Astrocyte (in vitro differentiated cells and primary cell): ENCODE measurements at regions not wholly inside any gene's neighbourhood (a gene's known extent, or its start where the extent isn't known, plus 50 kb on each side); places are given as distances from the start of the nearest gene placed in this dataset.

ENCODE experiments used
- DNase-seq: peaks from one replicate; pipeline ENCODE4 v3.0.0-alpha.2; 2010; ENCODE audit warnings: low read depth
- FAIRE-seq: peaks from 2 replicates; lab custom pipeline; 2011; peaks lifted over from hg19 to GRCh38; lab: Jason Lieb, UNC
- H2AFZ ChIP-seq: 2 replicates; pipeline ENCODE4 v1.6.0; 2012; ENCODE audit warnings: low read depth, low read length, inconsistent platforms
- H3K27ac ChIP-seq: 2 replicates; pipeline ENCODE4 v1.5.1; 2011; ENCODE audit warnings: low read depth, low read length, inconsistent platforms
- H3K27me3 ChIP-seq: 2 replicates; pipeline ENCODE4 v1.6.0; 2011; ENCODE audit warnings: low read length, inconsistent platforms; ENCODE audit not compliant: insufficient read depth
- H3K36me3 ChIP-seq: 2 replicates; pipeline ENCODE4 v1.5.1; 2011; ENCODE audit warnings: low read length, inconsistent platforms; ENCODE audit not compliant: insufficient read depth
- H3K4me1 ChIP-seq: 2 replicates; pipeline ENCODE4 v1.5.1; 2011; ENCODE audit warnings: low read length, inconsistent platforms; ENCODE audit not compliant: insufficient read depth
- H3K4me2 ChIP-seq: 2 replicates; pipeline ENCODE4 v1.6.0; 2012; ENCODE audit warnings: low read length, inconsistent platforms
- H3K4me3 ChIP-seq: 2 replicates; pipeline ENCODE4 v1.5.1; 2011; ENCODE audit warnings: low read depth, mild to moderate bottlenecking, low read length, inconsistent platforms; ENCODE audit not compliant: insufficient read depth
- H3K79me2 ChIP-seq: 2 replicates; pipeline ENCODE4 v1.6.0; 2012; ENCODE audit warnings: mild to moderate bottlenecking, low read length, inconsistent platforms; ENCODE audit not compliant: insufficient read depth
- H3K9ac ChIP-seq: 2 replicates; pipeline ENCODE4 v1.6.0; 2012; ENCODE audit warnings: mild to moderate bottlenecking, low read length, inconsistent platforms
- H3K9me3 ChIP-seq: 2 replicates; pipeline ENCODE4 v1.5.1; 2012; ENCODE audit warnings: low read depth, mild to moderate bottlenecking, low read length, inconsistent platforms; ENCODE audit not compliant: insufficient read depth
- H4K20me1 ChIP-seq: 2 replicates; pipeline ENCODE4 v1.6.0; 2012; ENCODE audit warnings: low read length, inconsistent platforms; ENCODE audit not compliant: insufficient read depth
- H3K27ac Mint-ChIP-seq: one replicate; pipeline ENCODE4 v1.8.0; 2021; ENCODE audit warnings: mild to moderate bottlenecking, mixed read lengths; ENCODE audit not compliant: unreplicated experiment
- H3K27me3 Mint-ChIP-seq: one replicate; pipeline ENCODE4 v1.8.0; 2021; ENCODE audit warnings: low read depth, mixed read lengths; ENCODE audit not compliant: unreplicated experiment
- H3K36me3 Mint-ChIP-seq: one replicate; pipeline ENCODE4 v1.8.0; 2021; ENCODE audit warnings: low read depth, mixed read lengths; ENCODE audit not compliant: unreplicated experiment
- H3K4me1 Mint-ChIP-seq: one replicate; pipeline ENCODE4 v1.8.0; 2021; ENCODE audit warnings: low read depth, mixed read lengths; ENCODE audit not compliant: unreplicated experiment
- H3K4me3 Mint-ChIP-seq: one replicate; pipeline ENCODE4 v1.8.0; 2021; ENCODE audit warnings: mild to moderate bottlenecking, moderate library complexity, mixed read lengths; ENCODE audit not compliant: unreplicated experiment
- H3K9me3 Mint-ChIP-seq: one replicate; pipeline ENCODE4 v1.8.0; 2021; ENCODE audit warnings: mild to moderate bottlenecking, mixed read lengths; ENCODE audit not compliant: unreplicated experiment
- CTCF ChIP-seq: IDR thresholded peaks from 2 replicates; pipeline ENCODE4 v1.5.1; 2011; ENCODE audit warnings: low read depth, mild to moderate bottlenecking, inconsistent platforms, low read length, moderate library complexity; ENCODE audit not compliant: insufficient read depth
- EZH2 ChIP-seq: IDR thresholded peaks from 2 replicates; pipeline ENCODE4 v1.6.1; 2012; ENCODE audit warnings: mild to moderate bottlenecking, low read length, inconsistent platforms; ENCODE audit not compliant: insufficient read depth

DNA sequence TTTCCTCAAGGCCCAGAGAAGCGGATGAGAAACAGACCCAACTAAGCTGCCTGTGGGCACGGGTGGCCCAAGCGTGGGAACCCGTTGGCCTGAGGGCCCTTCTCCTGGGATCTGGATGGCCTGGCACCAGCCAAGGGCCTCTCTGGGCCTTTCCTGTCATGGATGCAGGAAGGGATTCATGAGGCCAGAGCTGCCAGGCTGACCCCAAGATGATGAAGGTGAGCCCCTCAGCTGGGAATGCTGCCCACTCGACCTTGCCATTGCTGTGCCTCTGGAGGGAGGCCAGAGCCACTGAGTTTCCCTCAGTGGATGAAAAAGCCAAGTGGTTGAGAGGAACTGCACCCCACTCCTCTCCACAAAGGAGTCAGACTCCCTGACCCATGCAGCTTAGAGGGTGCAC lies 171.2 kb downstream of the VEGFA start:
- H3K36me3 ChIP-seq = no peaks in the 10 kb centered on the region
- H4K20me1 ChIP-seq = no peaks in the 10 kb centered on the region
- no peak overlapping the region for H3K27ac ChIP-seq
- H3K27me3 ChIP-seq = no peaks in the 10 kb centered on the region
- no peak overlapping the region for H3K4me2 ChIP-seq
- no peaks in the 10 kb centered on the region for H3K4me1 ChIP-seq
- DNase-seq = no peak
- H3K9ac ChIP-seq = no peak overlapping the region
- Mint-ChIP-seq H3K36me3 (peaks cover 1% of the 10 kb centered on the region), H3K9me3 (peaks cover 5% of the 10 kb centered on the region), H3K27ac (no peak overlapping the region), H3K4me3 (no peak overlapping the region), H3K27me3 (peaks cover 28% of the 10 kb centered on the region), H3K4me1 (peaks cover 14% of the 10 kb centered on the region)
- H3K79me2 ChIP-seq = no peaks in the 10 kb centered on the region
- no peak overlapping the region for H2AFZ ChIP-seq
- H3K9me3 ChIP-seq = no peaks in the 10 kb centered on the region
- no peak for FAIRE-seq
- no peak overlapping the region for H3K4me3 ChIP-seq
- TF ChIP-seq CTCF (no peak), EZH2 (no peak)

DNA sequence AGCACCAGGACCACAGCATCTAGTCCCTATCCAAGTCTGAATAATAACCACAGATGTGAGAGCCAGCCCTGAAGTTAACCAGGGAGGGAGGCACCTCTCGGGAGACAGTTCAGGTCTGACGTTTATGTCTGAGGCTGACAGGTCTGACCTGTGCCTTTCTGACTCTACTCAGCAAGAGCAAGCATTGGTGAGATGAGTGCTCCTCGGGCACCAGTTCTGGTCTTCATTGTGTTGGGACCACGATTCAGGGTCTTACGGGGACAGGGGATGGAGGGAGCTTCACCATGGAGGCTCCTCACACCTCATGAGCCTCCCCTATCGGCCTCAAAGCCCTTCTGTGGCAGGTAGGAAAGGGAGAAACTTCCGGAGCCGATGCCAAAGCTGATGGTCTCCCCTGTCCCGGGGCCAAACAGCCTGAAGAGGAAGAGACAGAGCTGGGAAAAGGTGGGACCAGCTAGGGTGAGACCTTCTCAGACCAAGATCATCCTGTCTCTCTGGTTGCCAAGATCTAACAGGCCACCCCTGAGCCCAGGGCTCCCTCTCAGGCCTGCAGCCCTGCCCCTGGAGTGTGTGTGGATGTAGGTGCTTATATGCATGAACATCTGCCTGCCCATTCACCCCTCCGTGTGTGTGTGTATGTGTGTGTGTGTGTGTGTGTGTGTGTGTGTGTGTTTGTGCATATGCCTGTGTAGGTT lies 170.5 kb downstream of the VEGFA start:
- DNase-seq = no peak
- TF ChIP-seq CTCF = no peak
- no peak for TF ChIP-seq EZH2

DNA sequence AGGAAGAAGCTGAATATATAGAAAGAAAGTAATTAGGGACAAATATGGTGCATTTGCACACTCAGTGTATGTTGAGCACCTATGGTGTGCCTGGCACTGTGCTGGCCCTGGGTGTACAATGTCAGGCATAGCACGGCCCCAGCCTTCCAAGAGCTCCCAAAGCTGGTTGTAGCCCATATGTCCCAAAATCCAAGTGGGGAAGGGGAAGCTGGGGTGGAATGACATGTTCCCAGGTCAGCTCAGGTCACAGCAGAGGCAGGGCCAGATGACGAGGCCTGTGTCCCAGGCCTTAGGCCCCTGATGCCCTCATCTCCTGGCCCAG lies 170.0 kb downstream of the VEGFA start:
- Histone ChIP-seq H3K79me2 (no peaks in the 10 kb centered on the region), H2AFZ (no peak overlapping the region), H3K4me3 (no peak overlapping the region), H3K36me3 (no peaks in the 10 kb centered on the region), H4K20me1 (no peaks in the 10 kb centered on the region), H3K27ac (no peak overlapping the region), H3K4me2 (no peak overlapping the region), H3K9me3 (no peaks in the 10 kb centered on the region), H3K4me1 (no peaks in the 10 kb centered on the region), H3K9ac (no peak overlapping the region), H3K27me3 (no peaks in the 10 kb centered on the region)
- Mint-ChIP-seq H3K27ac (no peak overlapping the region), H3K36me3 (peaks cover 1% of the 10 kb centered on the region), H3K27me3 (peaks cover 39% of the 10 kb centered on the region), H3K4me1 (peaks cover 11% of the 10 kb centered on the region), H3K4me3 (no peak overlapping the region), H3K9me3 (peaks cover 2% of the 10 kb centered on the region)
- DNase-seq (no peak), FAIRE-seq (no peak)
- TF ChIP-seq EZH2 (no peak), CTCF (no peak)

More for the DNA sequence above, 170.5 kb downstream of the VEGFA start:
- Histone ChIP-seq H3K36me3 (no peaks in the 10 kb centered on the region), H2AFZ (no peak overlapping the region), H3K4me2 (no peak overlapping the region), H4K20me1 (no peaks in the 10 kb centered on the region), H3K9me3 (no peaks in the 10 kb centered on the region), H3K9ac (no peak overlapping the region), H3K27me3 (no peaks in the 10 kb centered on the region), H3K79me2 (no peaks in the 10 kb centered on the region), H3K4me3 (no peak overlapping the region), H3K4me1 (no peaks in the 10 kb centered on the region), H3K27ac (no peak overlapping the region)
- Mint-ChIP-seq H3K27me3 (peaks cover 34% of the 10 kb centered on the region), H3K9me3 (peaks cover 2% of the 10 kb centered on the region), H3K4me3 (no peak overlapping the region), H3K4me1 (peaks cover 14% of the 10 kb centered on the region), H3K36me3 (peaks cover 1% of the 10 kb centered on the region), H3K27ac (no peak overlapping the region)
- no peak for FAIRE-seq
